ENCODE measurements at regions not wholly inside any gene's neighbourhood (a gene's known extent, or its start where the extent isn't known, plus 50 kb on each side); places are given as distances from the start of the nearest gene placed in this dataset.
"Not testable (repeated sequence)": the region's sequence is repeated elsewhere in the genome, so short reads cannot be mapped to it uniquely, and the experiment has no call there.

DNA sequence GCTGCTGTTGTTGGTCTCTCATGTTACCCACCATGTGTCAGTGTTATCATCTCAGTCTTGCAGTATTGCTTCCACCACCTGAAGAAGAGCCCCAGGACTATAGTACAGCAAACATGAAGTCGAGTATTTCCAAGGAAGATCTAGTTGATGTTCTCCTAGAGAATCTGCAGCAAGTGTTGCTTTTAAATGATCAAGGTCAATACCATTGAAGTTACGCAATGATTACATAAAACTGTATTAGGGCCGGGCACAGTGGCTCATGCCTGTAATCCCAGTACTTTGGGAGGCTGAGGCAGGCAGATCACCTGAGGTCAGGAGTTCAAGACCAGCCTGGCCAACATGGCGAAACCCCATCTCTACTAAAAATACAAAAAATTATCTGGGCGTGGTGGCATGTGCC is 173.9 kb downstream of the TJP1 start:
- not testable (repeated sequence) for H3K27ac ChIP-seq; DNase-seq (ENCODE audit: low read depth, low spot score)

DNA sequence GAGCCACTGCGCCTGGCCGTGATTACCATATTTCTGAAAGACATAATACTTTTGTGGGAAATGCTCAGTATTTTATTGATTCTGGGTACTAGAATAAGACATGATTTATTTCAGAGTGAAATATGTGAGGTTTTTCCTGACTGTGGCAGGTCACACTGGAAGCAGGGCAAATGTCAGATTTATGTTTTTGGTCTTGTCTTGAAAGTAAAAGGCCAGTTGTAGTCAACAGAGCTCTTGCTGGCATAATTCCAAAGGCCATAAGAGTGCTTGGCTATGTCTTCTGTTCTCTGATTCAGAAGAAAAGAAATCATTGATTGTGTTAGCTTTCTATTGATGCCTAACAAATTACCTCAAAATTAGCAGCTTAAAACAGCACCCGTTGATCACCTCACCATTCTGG is 176.4 kb downstream of the TJP1 start:
- no peak overlapping the region for H3K27ac ChIP-seq
- no peak for DNase-seq (ENCODE audit: low read depth, low spot score)

DNA sequence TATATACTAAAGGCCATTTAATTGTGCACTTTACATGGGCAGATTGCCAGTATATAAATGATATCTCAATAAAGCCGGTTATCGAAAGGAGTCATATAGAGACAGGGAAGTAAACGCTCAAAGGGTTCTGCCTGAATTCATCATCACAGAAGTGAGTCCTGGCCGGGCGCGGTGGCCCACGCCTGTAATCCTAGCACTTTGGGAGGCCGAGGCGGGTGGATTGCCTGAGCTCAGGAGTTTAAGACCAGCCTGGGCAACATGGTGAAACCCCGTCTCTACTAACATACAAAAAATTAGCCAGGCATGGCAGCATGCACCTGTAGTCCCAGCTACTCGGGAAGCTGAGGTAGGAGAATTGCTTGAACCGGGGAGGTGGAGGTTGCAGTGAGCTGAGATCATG is 177.9 kb downstream of the TJP1 start:
- not testable (repeated sequence) for DNase-seq (ENCODE audit: low read depth, low spot score); H3K27ac ChIP-seq

DNA sequence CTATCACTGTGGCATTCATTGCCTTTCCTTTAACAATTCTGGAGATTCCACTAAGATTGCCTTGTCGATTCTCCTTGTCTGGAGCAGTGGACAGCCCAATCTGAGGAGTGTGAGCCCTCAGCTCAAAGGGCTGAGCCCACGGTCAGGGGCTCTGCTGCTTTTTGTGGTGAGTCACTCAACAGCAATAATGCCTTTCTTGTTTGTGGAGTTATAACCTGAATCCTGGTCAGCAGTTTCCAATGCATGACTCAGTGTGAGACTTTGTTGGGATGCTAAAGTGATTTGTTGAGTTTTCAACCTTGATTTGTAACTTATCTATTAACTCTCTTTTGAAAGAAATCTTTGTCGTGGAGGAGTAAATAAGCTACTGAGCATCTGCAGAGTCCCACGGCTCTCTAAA is 183.5 kb downstream of the TJP1 start:
- DNase-seq (ENCODE audit: low read depth, low spot score), result no peak
- H3K27ac ChIP-seq, result no peak overlapping the region

DNA sequence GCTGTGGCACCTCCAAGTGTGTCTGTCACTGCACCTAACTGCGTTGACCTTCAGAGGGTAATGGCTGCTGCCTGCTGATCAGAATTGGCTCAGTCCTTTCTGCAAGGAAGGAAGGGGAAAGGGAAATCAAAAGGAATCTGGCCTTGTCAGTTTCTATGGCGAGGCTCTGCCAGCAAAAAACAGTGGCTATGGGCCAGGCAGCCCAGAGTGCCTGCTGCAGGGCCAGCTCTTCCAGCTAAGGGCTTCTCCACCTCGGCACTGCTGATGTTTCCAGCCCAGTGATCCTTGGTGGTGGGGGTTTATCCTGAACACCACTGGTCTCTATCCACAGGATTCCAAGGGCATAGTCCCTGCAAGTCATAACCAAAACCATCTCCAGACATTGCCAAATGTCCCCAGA is 184.3 kb downstream of the TJP1 start:
- H3K27ac ChIP-seq, result no peak overlapping the region

DNA sequence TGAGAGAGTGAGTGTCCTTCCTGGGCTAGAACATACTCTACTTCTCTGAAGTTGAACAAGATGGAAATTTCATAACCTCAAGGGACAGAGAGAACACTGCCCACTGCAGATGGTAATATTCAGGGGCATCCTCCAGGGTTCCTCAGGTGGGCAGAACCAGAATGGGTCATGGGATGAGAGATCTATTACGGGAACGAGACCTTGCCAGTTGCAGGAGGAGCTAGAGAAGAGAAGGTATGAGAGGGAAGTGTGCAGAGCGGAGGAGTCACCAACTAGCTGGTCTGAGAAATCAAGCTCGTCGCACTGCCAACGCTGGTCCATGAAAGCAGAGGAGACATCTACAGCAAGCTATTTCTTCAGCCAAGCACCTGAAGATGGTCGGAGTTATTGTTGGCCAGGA is 184.7 kb downstream of the TJP1 start:
- no peak for DNase-seq (ENCODE audit: low read depth, low spot score)
- H3K27ac ChIP-seq, result no peak overlapping the region

More for the DNA sequence above, 184.3 kb downstream of the TJP1 start:
- no peak for DNase-seq (ENCODE audit: low read depth, low spot score)

DNA sequence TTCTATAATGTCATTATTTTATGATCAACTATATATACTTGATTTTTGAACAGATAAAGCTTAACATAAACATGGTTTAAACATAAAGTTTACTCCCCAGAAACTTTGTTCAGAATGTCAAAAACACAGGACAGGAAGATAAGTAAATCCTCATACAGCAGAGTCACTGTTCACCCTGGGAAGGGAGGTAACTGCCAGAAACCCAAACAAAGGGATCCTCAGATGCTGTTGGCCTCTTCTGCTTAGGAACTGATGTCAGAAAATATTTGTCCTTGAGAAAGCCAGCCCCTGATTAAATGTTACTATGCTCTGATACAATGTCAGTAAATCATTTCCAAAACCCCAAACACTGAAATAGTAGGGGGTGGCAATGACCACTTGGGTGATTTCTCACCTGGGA is 185.3 kb downstream of the TJP1 start:
- H3K27ac ChIP-seq, result no peak overlapping the region
- DNase-seq (ENCODE audit: low read depth, low spot score), result no peak

DNA sequence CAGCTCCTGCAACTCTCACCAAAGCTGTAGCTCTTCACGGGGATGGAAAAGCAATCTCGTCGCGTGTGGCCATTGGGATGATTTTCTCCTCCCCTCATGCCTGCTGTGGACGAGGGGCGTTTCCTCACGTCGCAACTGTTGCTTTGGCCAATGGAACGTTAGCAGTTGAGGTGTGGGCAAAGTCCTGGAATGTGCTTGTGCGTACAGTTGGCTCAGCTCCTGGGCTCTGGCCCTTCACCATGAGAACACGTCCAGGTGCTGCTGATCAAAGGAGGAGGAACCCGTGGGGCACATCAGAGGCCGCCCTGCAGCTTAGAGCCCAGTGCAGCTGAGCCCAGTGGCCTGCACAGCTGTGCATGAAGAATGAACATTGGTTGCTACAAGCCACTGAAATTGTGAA is 186.1 kb downstream of the TJP1 start:
- no peak overlapping the region for H3K27ac ChIP-seq
- no peak for DNase-seq (ENCODE audit: low read depth, low spot score)

DNA sequence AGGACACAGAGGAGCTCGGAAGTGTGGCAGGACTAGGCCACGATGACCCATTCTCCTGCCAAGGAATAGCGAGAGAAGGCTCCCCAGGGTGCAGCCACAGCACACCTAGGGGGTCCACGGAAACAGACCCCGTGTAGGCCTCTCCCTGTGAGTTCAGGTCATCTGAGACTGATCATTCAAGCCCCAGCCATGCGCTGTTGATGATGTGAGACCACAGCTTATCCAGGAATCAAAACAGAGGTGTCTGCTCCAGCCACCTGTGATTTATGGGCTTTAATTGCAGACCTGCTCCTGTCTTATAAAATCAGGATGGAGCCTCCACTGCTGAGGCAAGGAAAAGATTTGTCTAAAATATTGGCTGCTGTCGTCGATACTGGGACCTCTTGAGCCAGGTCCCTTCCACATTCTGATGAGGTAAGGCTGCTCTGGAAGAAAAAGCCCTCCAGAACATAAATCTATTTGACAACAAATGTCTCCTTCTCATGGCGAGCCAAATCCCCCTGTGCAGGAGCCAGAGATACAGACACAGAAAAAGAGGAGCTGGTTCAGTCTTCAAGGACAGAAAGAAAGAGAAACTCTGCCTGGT is 186.7 kb downstream of the TJP1 start:
- no peak overlapping the region for H3K27ac ChIP-seq
- no peak for DNase-seq (ENCODE audit: low read depth, low spot score)

DNA sequence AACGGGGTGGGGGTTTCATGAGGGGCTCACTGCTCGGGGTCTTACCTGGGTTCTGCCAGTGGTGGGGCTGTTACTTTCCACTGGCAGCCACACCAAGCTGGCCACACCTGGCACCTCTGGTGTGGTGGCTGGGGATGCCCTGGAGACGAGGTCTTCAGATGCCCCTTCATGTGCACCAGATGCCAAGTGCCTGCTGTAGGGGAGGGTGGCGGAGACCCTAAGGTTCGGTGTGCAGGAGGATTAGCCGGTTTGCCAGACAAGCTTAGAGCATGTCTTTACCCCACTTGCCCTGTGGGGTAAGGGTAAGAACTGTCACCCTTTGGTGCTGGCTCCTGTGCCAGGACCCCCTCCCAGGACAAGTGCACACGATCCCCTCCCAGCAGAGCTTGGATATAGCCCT is 188.3 kb downstream of the TJP1 start:
- no peak overlapping the region for H3K27ac ChIP-seq
- DNase-seq (ENCODE audit: low read depth, low spot score), result no peak

DNA sequence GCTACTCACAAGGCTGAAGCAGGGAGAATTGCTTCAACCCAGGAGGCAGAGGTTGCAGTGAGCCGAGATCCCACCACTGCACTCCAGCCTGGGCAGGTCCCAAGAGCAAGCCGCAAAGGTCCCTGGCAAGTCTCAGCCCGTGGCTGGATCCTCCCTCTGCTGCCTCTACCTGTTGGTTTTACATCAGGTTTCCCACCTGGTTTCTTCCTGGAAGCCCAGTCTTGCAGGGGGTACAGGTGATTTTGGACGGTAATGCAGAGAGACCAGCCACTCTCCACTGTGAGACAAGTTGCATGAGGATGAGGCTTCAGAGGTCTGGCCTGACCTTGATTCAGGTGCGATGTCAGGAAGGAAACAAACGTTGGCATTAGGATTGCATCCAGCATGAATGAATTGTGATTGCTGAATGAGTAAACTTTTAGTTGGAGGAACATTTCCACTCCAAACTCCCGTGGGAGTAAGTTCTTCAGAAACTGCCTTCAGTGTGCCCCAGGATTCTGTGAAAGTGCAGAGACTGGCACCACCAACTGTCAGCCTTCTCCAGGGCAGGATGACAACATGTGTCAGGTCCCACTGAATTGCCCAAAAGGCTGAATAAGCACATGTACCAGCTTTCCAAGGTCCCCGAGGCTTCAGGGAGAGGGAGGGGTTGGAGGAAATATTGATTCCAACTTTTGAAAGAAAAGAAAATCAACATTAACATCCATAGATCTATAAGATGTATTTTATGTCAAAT is 189.4 kb downstream of the TJP1 start:
- DNase-seq (ENCODE audit: low read depth, low spot score), result no peak
- no peak overlapping the region for H3K27ac ChIP-seq

DNA sequence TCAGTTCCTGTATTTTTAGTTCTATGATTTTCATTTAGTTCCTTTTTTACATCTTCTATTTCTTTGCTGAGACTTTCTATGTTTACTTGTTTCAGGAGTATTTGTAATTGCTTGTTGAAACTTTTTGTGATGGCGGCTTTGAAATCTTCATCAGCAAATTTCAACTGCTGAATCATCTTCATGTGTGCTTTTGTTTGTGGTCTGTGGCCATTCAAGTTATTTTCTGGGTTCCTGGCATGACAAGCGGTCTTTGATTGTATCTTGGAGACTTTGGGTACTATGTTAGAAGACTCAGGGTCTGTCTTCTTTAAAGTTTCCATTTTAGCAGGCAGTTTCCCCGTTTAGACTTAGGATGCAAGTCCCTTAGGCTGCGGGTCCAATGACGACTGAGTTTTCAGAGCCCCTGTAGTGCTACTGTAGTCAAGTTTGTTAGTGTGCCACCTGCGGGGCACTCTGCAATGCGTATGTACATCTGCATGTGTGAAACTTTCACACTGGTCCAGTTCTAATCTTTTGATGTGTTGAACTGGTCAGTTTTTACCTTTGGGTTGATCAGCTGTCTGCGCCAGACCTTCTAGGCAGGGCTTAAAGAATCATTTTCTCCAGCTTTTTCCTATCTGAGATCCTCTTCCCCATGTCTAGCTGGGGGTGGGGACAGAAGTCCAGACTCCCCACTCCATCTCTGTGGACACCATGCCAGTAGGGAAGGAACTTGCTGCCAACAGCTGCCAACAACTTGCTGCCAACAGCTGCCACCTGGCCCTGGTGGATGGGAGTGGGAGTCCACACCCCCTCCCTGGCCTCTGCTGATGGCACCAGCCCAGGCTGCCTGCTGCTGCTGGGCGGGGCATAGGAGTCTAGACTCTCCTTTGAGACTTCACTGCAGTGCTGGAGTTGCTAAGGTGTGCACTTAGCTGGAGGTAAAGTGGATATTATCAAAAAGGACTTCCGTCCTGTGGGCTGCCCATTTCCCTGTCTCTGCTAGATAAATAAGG is 190.9 kb downstream of the TJP1 start:
- DNase-seq (ENCODE audit: low read depth, low spot score), result no peak
- H3K27ac ChIP-seq, result no peak overlapping the region

DNA sequence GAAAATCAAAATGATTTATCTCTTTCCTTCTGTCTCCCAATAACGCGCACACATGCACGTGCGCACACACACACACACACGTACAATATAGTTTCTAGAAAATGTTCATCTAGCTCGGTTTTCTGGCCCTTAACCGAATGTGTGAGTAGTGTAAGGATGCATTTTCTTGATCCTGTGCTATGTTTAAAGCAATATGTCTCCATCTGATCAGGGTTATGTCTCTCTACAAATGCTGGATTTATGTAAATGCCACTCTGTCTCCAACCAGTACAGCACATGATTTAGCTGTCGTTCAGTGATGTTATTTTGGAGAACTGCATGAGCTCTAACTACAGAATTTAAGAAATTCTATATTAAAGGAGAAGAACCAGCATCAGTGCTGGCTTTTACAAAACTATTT is 198.0 kb downstream of the TJP1 start:
- no peak overlapping the region for H3K27ac ChIP-seq
- DNase-seq (ENCODE audit: low read depth, low spot score), result no peak

DNA sequence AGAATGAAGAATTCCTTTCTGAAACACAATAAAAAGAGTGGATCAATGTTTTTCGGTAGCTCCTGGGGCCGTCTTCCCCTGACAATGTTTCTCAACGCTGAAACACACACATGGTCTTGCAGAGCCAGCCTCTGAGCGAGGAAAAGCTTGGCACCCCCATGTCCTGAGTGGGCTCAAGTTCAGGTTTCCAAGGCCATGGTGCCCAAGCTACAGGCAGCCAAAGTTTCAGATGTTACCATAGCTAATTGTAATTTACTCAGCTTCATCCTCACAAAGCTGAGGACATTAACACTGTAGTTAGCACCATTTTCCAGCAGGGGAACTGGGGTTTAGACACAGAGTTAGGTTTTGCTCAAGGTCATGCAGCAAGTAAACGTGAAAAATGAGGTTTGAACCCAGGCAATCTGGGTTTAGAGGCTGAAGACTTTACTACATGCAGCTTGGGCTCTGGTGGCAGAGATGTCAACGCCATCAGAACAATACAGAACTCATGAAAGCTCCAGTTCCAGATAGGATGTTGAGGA is 199.1 kb downstream of the TJP1 start:
- no peak for DNase-seq (ENCODE audit: low read depth, low spot score)
- no peak overlapping the region for H3K27ac ChIP-seq

DNA sequence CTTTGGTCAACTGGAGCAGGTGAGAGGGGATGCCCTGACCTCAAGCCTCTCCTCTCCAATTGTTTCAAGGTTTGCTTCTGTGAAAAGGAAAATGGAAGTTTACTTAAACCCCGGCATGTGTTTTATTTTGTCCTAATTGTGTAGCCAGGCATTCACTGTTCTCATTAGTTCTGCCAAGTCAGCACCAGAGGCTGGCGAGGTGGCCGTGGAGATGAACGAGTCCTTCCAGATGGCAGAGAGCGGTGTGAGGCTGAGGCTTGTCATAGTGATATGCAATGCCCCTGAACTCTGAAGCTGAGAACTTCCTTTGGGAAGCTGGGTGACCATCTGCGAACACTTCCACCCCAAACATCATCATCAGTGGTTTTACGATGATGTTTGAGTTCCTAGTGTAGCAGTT is 199.6 kb downstream of the TJP1 start:
- H3K27ac ChIP-seq, result no peak overlapping the region
- DNase-seq (ENCODE audit: low read depth, low spot score), result no peak

DNA sequence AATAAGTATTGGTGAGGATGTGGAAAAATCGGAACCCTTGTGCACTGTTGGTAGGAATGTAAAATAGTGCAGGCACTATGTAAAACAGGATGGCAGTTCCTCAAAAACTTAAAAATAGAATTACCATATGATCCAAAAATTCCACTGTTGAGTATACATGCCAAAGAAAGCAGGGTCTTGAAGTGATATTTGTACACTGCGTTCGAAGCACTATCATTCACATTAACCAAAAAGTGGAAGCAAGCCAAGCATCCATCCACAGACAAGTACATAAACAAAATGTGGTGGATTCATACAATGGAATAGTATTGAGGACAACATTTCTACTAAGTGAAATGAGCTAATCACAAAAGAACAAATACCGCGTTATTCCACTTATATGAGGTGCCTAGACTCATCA is 200.7 kb downstream of the TJP1 start:
- no peak overlapping the region for H3K27ac ChIP-seq
- no peak for DNase-seq (ENCODE audit: low read depth, low spot score)

DNA sequence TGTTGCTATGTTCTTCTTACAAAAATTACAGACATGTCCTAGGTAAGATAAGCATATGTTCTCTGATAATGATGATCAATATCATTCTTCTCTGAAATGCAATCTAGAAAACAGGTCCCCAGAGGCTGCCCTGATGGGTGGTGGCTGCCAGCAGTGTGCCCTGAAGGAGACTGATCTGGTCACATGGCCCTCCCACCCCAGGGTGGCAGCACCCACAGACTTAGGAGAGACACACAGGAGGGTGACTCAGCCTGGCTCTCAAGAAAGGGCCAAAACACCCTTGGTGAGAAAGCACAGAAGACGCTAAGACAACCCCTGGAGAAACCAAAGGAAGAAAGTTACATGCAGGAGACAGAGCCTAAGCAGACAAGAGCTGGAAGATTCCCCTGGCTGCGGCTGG is 203.7 kb downstream of the TJP1 start:
- DNase-seq (ENCODE audit: low read depth, low spot score), result no peak
- H3K27ac ChIP-seq, result no peak overlapping the region

DNA sequence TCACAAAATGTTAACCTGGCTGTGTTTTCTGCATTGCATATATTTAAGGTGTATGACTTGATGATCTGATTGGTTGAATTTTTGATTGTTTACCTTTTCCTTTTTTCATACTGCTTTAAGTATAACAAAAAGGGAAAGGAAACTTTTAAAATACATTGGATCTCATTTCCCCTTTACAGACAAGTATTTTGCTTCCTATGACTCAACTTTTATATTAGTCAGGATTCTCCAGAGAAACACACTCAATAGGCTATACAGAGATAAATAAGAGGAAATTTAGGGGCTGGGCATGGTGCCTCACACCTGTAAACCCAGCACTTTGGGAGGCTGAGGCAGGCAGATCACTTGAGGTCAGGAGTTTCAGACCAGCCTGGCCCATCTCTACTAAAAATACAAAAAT is 205.8 kb downstream of the TJP1 start:
- DNase-seq (ENCODE audit: low read depth, low spot score), result no peak
- H3K27ac ChIP-seq, result no peak overlapping the region

DNA sequence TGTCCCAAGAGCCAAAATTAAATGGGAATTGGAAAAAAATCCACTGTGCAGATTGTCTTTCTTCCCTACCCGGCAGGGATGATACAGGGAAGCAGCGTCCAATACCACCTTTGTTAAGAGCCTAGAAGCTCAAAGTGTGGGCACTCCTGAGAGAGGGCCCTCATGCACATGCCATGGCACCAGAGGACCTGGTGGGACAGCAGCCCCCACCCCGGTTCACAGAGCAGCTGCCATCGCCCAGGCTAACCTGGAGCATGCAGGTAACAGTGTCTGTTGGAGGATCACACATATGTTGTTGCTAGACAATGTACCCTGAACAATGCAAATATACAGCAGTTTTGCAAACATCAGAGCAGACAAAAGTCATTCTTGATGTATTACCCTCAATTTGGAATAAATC is 206.5 kb downstream of the TJP1 start:
- no peak for DNase-seq (ENCODE audit: low read depth, low spot score)
- H3K27ac ChIP-seq, result no peak overlapping the region

DNA sequence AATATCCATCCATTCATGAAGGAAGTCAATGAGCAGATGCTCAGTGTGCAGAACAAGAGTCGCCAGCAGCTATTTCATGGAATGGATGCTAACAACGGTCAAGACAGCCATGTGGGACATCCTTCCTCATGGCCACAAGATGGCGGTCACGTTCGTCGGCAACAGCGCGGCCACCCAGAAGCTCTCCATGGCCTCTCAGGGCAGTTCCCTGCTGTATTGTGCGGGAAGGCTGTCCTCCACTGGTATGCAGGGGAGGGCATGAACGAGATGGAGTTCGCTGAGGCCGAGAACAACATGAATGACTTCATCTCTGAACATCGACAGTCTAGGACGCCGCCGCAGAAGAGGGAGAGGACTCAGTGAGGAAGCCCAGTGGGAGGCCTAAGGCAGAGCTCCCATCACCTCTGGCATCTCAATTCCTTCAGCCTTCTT is 208.3 kb downstream of the TJP1 start:
- DNase-seq (ENCODE audit: low read depth, low spot score), result no peak
- no peak overlapping the region for H3K27ac ChIP-seq

DNA sequence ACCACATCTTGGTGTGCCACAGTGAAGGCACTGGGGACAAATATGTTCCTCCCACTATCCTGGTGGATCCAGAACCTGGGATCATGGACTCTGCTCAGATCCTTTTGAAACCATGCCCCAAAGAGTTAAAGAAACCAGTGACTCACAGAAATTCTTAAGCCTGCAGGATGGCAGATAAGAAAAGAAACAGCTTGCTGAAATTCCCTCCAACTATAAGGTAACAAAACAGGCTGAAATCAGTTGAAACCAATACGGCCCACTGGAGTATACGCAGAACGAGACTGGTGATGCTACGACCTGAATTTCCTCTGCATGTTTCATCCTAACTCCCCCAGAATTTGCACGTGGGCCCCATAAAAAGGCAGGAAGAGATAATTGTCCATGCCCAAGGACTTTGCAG is 209.6 kb downstream of the TJP1 start:
- DNase-seq (ENCODE audit: low read depth, low spot score), result no peak
- H3K27ac ChIP-seq, result no peak overlapping the region
